ENCODE measurements at regions not wholly inside any gene's neighbourhood (a gene's known extent, or its start where the extent isn't known, plus 50 kb on each side); places are given as distances from the start of the nearest gene placed in this dataset.

- TF ChIP-seq, protein P1, sequence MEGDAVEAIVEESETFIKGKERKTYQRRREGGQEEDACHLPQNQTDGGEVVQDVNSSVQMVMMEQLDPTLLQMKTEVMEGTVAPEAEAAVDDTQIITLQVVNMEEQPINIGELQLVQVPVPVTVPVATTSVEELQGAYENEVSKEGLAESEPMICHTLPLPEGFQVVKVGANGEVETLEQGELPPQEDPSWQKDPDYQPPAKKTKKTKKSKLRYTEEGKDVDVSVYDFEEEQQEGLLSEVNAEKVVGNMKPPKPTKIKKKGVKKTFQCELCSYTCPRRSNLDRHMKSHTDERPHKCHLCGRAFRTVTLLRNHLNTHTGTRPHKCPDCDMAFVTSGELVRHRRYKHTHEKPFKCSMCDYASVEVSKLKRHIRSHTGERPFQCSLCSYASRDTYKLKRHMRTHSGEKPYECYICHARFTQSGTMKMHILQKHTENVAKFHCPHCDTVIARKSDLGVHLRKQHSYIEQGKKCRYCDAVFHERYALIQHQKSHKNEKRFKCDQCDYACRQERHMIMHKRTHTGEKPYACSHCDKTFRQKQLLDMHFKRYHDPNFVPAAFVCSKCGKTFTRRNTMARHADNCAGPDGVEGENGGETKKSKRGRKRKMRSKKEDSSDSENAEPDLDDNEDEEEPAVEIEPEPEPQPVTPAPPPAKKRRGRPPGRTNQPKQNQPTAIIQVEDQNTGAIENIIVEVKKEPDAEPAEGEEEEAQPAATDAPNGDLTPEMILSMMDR (IDR thresholded peaks at IDR 0.05), result no peak
- TF ChIP-seq POLR2A (IDR thresholded peaks at IDR 0.05; ENCODE audit: low read length), result no peak
- no peak for TF ChIP-seq EHF (CRISPR knock-in tag; IDR thresholded peaks at IDR 0.05)
- no peak for TF ChIP-seq CHD2 (IDR thresholded peaks at IDR 0.05; ENCODE audit: low read length, partially characterized antibody)
- TF ChIP-seq POLR2AphosphoS2 (conservative IDR thresholded peaks at IDR 0.05; ENCODE audit: low read length), result no peak
- no peak for TF ChIP-seq BHLHE40 (IDR thresholded peaks at IDR 0.05; ENCODE audit: low read depth, low read length)
- TF ChIP-seq USF2 (IDR thresholded peaks at IDR 0.05), result no peak
Observed at GRCh38 chrX:125203737-125204578, 115.7 kb upstream of the TEX13C start.

Measured in A549 (cell line).